Mucosa of stomach (tissue), 1 donor: ENCODE measurements at regions not wholly inside any gene's neighbourhood (a gene's known extent, or its start where the extent isn't known, plus 50 kb on each side); places are given as distances from the start of the nearest gene placed in this dataset.

Experiments used
- H3K27me3 ChIP-seq: one replicate; pipeline ENCODE4 v1.7.0; 2013; ENCODE audit warnings: mild to moderate bottlenecking, low read length; ENCODE audit not compliant: control insufficient read depth, insufficient read depth
- H3K36me3 ChIP-seq: one replicate; pipeline ENCODE4 v1.7.0; 2013; ENCODE audit warnings: low read length; ENCODE audit not compliant: control insufficient read depth, insufficient read depth
- H3K4me1 ChIP-seq: one replicate; pipeline ENCODE4 v1.7.0; 2013; ENCODE audit warnings: mild to moderate bottlenecking, low read length; ENCODE audit not compliant: control insufficient read depth, insufficient read depth
- H3K4me3 ChIP-seq: one replicate; pipeline ENCODE4 v1.7.0; 2013; ENCODE audit warnings: low read length
- H3K9ac ChIP-seq: one replicate; pipeline ENCODE4 v1.7.0; 2013; ENCODE audit warnings: mild to moderate bottlenecking, low read length, moderate library complexity
- H3K9me3 ChIP-seq: one replicate; pipeline ENCODE4 v1.7.0; 2013; ENCODE audit warnings: mild to moderate bottlenecking, low read length, moderate library complexity; ENCODE audit not compliant: control insufficient read depth
- donor health status: Pancreatic carcinoma.

DNA sequence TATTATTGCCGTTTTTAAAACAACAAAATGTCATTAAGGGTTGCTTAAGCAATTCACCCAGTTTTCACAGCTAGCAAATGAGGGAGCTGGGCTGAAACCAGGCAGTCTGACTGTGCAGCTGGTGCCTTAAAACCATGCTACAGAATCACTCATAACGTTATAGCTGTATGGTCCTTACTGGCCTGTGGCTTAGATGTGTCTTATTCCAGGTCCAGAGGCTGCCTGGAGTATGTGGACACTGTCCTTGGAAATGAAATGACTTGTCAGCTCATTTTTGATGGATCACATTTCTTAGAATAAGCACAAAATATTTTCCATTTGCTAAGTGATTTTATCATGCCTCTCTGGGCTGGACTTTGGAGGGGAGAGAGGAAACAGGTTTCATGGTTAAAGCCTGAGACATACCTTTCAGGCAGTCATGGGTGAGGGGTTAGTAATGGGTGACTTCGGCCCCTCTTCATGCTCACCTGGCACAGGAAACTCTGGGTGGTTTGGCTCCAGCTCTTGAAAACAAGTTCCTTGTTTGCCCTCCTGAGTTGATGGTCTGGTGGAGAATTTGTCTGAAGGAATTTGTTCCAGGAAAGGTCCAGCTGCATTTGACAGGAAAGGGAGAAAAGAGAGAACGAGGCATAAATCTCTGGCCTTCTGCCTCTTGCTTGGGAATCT is 823.2 kb downstream of the DHX35 start:
- Histone ChIP-seq H3K9ac (no peak overlapping the region), H3K9me3 (no peaks in the 10 kb centered on the region), H3K27me3 (no peaks in the 10 kb centered on the region), H3K4me3 (no peak overlapping the region), H3K36me3 (no peaks in the 10 kb centered on the region), H3K4me1 (no peaks in the 10 kb centered on the region)

DNA sequence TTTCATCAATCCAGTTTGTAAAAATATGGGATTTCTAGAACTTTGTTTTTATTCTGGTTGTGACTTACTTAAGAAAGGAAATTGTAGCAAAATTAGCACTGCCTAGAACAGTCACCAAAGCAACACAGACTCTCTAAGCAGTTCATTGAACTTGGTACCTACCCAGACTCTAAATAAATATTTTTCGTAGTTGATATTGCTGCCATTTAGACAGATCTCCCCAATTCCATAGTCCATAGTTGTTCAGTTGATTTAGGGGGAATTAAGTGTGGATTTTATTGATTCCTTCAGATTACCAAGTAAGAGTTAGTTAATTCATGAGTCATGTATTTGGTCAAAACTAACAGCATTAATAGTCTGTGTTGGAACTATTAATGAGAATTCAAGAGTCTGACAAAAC is 822.5 kb downstream of the DHX35 start:
- H3K27me3 ChIP-seq: no peaks in the 10 kb centered on the region
- no peaks in the 10 kb centered on the region for H3K36me3 ChIP-seq
- no peak overlapping the region for H3K9ac ChIP-seq
- no peaks in the 10 kb centered on the region for H3K4me1 ChIP-seq
- no peaks in the 10 kb centered on the region for H3K9me3 ChIP-seq
- H3K4me3 ChIP-seq: no peak overlapping the region

DNA sequence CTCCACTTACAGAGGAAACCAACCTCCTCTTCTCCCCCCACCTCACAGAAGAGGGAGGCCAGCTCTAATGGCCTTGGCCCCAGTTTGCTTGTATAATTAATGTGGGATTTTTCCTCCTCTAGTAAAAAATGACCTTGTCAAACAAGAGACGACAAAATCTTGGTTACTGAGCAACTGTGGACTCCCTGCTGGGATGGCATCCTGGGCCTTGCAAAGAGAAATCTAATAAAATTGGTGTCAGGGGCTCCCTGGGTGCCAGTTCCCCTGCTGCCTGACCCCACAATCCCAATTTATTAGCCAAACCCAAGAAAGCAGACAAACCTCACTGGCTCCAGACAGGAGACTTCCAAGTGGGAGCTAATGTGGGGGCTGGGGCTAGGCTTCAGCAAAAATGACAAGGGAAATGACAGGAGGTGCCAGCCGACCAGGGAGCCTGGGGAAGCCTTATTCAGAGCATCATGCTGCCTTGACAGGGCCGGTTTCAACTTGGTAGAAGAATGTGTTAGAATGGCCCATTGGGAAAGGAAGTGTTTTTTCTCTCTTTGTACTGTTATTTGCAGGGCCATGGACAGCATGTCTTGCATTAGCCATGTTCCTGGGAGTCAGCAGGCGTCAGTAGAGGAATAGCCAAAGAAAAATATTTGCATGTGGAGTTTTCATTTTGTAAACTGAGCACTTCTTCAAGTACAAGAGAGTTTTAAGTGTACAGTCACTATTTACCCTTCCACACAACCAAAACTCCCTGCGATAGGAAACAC is 816.9 kb downstream of the DHX35 start:
- no peaks in the 10 kb centered on the region for H3K4me1 ChIP-seq
- H3K9me3 ChIP-seq: no peaks in the 10 kb centered on the region
- no peak overlapping the region for H3K4me3 ChIP-seq
- H3K27me3 ChIP-seq: no peaks in the 10 kb centered on the region
- no peaks in the 10 kb centered on the region for H3K36me3 ChIP-seq
- no peak overlapping the region for H3K9ac ChIP-seq

DNA sequence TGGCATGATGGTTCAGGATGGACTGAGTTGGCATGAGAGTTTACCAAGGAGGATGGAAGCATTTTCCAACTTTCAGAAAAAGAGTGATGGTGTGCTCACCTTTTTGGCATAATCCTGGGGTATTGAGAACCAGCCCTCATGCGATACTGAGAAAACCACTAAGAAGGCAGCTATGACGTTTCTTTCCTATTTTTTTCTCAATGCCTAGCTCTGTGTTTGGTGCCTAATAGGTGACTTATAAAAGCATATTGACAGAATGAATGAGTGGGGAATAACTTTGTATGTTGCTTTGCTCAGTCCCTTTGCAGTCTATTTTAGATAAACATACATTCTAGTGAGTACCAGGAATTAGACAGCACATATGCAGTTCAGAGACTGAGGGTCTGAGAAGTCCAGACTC is 816.3 kb downstream of the DHX35 start:
- Histone ChIP-seq H3K27me3 (no peaks in the 10 kb centered on the region), H3K4me3 (no peak overlapping the region)

DNA sequence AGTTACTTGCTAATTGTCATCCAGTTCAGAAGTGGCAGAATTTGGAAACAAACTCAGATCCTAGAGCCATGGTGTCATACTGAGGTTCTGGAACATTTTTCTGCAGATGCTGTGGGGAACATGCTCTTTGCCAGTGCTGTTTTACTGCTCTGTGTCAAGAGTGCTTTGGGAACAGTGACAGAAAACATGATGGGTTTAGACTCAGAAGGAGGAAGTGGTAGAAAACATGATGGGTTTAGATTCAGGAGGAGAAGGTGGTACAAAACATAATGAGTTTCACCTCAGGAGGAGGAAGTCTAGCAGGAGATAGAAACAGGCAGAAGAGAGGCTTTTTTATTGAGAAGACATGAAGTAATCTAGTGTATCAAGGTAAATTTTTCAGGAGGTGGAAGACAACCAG is 815.5 kb downstream of the DHX35 start:
- Histone ChIP-seq H3K9ac (no peak overlapping the region), H3K9me3 (no peaks in the 10 kb centered on the region), H3K27me3 (no peaks in the 10 kb centered on the region), H3K36me3 (no peaks in the 10 kb centered on the region), H3K4me1 (no peaks in the 10 kb centered on the region), H3K4me3 (no peak overlapping the region)

More for the DNA sequence above, 816.3 kb downstream of the DHX35 start:
- Histone ChIP-seq H3K36me3 (no peaks in the 10 kb centered on the region), H3K9ac (no peak overlapping the region), H3K9me3 (no peaks in the 10 kb centered on the region), H3K4me1 (no peaks in the 10 kb centered on the region)

DNA sequence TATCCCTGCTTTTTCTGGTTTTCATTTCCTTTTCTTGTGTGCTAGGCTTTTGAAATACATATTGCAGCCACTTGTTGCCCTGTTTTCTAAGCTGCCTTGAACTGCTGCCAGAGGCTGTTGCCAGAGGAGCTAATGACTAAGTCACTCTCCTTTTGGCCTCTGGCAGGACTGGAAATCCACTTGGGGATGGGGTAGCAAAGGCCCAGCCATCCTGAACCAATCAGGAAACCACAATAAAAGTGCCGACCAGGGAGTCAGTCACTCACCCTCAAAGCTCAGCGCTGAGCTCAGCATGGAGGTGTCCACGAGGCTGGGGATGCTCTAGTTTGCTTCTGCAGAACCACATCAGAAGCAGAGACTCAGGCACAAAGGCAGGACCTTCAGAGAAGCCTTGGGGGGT is 813.0 kb downstream of the DHX35 start:
- H3K9ac ChIP-seq: no peak overlapping the region
- H3K9me3 ChIP-seq: no peaks in the 10 kb centered on the region
- H3K4me1 ChIP-seq: no peaks in the 10 kb centered on the region
- no peaks in the 10 kb centered on the region for H3K27me3 ChIP-seq
- no peaks in the 10 kb centered on the region for H3K36me3 ChIP-seq
- H3K4me3 ChIP-seq: no peak overlapping the region

DNA sequence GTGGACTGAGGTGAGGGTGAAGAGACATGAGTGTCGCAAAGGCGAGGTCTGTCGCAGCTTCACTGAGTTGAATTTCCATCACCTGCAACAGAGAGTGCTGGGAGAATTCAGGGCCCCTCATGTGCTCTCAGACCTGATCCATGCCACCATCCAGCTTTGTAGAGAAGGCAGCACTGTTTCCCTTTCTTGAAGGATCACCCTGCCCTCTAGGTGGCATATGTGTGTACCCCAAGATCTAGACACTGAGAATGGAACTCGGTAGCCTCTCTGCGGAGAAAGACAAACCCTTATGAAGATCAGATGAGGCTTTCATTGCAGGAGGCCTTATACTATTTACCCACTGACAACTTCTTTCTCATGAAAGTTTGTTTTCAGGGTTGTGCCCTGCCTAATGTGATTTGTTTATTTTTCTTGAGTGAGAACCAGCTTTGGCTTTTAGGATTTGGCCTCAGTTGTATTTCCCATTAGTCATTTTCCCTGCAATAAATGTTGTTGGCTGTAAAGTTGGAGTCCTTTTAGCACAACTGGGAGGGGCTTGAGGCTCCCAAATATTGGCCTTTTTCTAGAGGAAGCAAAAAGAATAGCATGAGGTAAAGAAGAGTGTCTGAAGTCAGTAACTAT is 811.3 kb downstream of the DHX35 start:
- no peaks in the 10 kb centered on the region for H3K9me3 ChIP-seq
- no peaks in the 10 kb centered on the region for H3K4me1 ChIP-seq
- H3K27me3 ChIP-seq: no peaks in the 10 kb centered on the region
- H3K36me3 ChIP-seq: no peaks in the 10 kb centered on the region
- H3K4me3 ChIP-seq: no peak overlapping the region
- no peak overlapping the region for H3K9ac ChIP-seq

DNA sequence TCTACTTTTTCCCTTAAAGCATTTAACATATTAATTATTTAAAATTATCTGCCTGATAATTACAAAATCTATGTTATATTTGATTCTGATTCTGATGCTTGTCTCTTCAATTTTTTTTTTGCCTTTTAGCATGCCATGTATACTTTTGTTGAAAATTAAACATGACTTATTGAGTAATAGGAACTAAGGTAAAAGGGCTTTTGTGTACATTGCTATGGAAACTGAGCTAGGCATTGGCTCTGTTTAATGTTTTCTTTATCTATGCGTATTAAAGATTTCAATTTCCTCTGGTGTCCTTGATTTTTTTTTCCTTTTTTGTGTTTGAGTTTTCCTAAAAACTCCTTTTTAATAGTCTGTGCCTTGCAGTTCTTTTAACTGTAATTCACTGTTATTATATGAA is 805.2 kb downstream of the DHX35 start:
- no peak overlapping the region for H3K4me3 ChIP-seq
- H3K9ac ChIP-seq: no peak overlapping the region

DNA sequence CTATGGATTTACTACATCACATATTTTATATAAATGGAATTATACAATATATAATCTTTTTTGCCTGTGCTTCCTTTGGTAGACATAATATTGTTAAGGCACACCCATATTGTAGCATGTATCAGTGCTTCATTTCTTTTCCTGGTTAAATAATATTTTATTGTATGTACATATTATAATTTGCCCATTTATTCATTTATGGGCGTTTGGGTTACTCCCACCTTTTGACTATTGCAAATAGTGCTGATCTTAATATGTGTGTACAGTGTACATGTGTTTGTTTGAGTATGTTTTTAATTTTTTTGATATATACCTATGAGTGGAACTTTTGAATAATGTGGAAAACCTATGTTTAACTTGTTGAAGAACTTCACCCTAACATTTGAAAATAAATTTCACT is 804.2 kb downstream of the DHX35 start:
- no peak overlapping the region for H3K4me3 ChIP-seq
- no peak overlapping the region for H3K9ac ChIP-seq
- H3K4me1 ChIP-seq: no peaks in the 10 kb centered on the region
- no peaks in the 10 kb centered on the region for H3K9me3 ChIP-seq
- H3K36me3 ChIP-seq: no peaks in the 10 kb centered on the region
- H3K27me3 ChIP-seq: no peaks in the 10 kb centered on the region

More for the DNA sequence above, 805.2 kb downstream of the DHX35 start:
- H3K9me3 ChIP-seq: no peaks in the 10 kb centered on the region
- H3K4me1 ChIP-seq: no peaks in the 10 kb centered on the region
- no peaks in the 10 kb centered on the region for H3K36me3 ChIP-seq
- no peaks in the 10 kb centered on the region for H3K27me3 ChIP-seq

DNA sequence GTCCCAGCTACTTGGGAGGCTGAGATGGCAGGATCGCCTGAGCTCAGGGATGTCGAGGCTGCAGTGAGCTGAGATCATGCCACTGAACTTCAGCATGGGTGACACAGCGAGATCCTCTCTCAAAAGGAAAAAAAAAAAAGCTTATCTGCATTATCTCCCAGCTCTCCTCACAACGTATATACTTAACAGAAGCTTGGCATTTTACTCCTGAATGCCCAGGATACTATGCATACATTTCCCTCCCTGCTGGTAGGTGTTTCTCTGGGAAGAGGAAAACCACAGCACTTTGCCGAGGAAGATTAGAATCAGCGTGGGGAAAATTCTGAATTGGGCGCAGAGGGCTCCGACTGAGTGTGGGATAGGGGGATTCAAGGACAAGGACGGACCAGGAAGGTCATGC is 800.6 kb downstream of the DHX35 start:
- no peaks in the 10 kb centered on the region for H3K4me1 ChIP-seq
- no peaks in the 10 kb centered on the region for H3K9me3 ChIP-seq
- H3K4me3 ChIP-seq: no peak overlapping the region
- H3K9ac ChIP-seq: no peak overlapping the region
- H3K36me3 ChIP-seq: no peaks in the 10 kb centered on the region
- H3K27me3 ChIP-seq: no peaks in the 10 kb centered on the region

DNA sequence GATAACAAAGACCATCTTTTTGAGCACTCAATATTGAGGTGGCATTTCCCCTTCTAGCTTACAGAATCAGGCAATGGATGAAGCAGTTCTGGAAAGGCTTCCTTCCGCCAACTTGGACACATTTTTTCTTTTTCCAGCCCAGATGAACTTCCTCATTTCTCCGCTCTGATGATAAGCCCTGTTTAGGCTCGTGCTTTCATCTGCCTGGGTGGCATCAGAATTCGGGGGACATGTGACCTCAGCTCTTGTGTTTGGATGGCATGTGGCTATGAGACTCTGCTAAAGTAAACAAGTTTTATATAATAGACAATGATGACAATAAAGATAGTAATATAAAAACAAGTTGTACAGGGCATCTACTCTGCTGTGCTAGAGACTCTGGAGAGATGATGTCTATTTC is 796.7 kb downstream of the DHX35 start:
- H3K9me3 ChIP-seq: no peaks in the 10 kb centered on the region
- no peak overlapping the region for H3K4me3 ChIP-seq
- no peak overlapping the region for H3K9ac ChIP-seq
- H3K4me1 ChIP-seq: no peaks in the 10 kb centered on the region
- no peaks in the 10 kb centered on the region for H3K36me3 ChIP-seq
- H3K27me3 ChIP-seq: no peaks in the 10 kb centered on the region

DNA sequence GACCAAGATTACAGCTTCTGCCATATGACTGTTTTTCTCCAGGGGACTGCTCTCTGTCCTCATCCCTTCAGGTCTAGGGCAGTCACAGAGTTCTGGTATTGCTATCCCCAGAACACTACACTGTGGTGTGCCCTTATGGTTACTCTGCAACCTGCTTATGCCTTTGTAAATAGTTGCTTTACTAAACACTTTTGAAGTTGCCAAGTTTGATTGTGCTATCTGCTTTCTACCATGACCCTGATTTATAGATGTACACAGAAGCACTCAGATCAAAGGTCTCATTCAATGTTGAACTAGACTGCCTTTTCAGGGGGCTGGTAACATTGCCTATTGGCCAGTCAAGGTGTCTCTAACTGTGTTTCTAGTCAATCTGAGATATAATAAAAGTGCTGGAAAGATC is 794.7 kb downstream of the DHX35 start:
- Histone ChIP-seq H3K4me3 (no peak overlapping the region), H3K27me3 (no peaks in the 10 kb centered on the region), H3K36me3 (no peaks in the 10 kb centered on the region), H3K9ac (no peak overlapping the region), H3K9me3 (no peaks in the 10 kb centered on the region), H3K4me1 (no peaks in the 10 kb centered on the region)
